RWPE2 (cell line): ENCODE measurements at regions not wholly inside any gene's neighbourhood (a gene's known extent, or its start where the extent isn't known, plus 50 kb on each side); places are given as distances from the start of the nearest gene placed in this dataset.

Source experiments
- ATAC-seq: fragments of 200-7000 bp; cut with Tn5 transposase; 3 replicates; pipeline ENCODE4 v1.9.1; 2021; ENCODE audit warnings: low read depth
- DNase-seq: peaks from one replicate; pipeline ENCODE4 v3.0.0-alpha.2; 2020; ENCODE audit warnings: low spot score
- H3K27ac ChIP-seq: fragments of 450-650 bp; 2 replicates; pipeline ENCODE4 v1.5.1; 2017; ENCODE audit warnings: mild to moderate bottlenecking; ENCODE audit not compliant: poor library complexity, severe bottlenecking
- H3K27me3 ChIP-seq: fragments of 250-450 bp; sonication (Bioruptor Pico); 2 replicates; pipeline ENCODE4 v1.5.1; 2021; ENCODE audit warnings: mild to moderate bottlenecking, moderate library complexity; ENCODE audit not compliant: insufficient read depth, poor library complexity, severe bottlenecking
- H3K36me3 ChIP-seq: fragments of 250-450 bp; sonication (Bioruptor Pico); 2 replicates; pipeline ENCODE4 v1.5.1; 2020; ENCODE audit warnings: low read depth, mild to moderate bottlenecking, moderate library complexity
- H3K4me1 ChIP-seq: fragments of 250-450 bp; sonication (Bioruptor Pico); 2 replicates; pipeline ENCODE4 v1.5.1; 2021; ENCODE audit warnings: mild to moderate bottlenecking, moderate library complexity; ENCODE audit not compliant: insufficient read depth, poor library complexity, severe bottlenecking
- H3K4me3 ChIP-seq: fragments of 250-450 bp; sonication (Bioruptor Pico); 2 replicates; pipeline ENCODE4 v1.5.1; 2021; ENCODE audit warnings: mild to moderate bottlenecking, moderate library complexity; ENCODE audit not compliant: severe bottlenecking
- H3K9me3 ChIP-seq: fragments of 250-450 bp; sonication (Bioruptor Pico); 2 replicates; pipeline ENCODE4 v1.5.1; 2021; ENCODE audit warnings: mild to moderate bottlenecking, moderate library complexity; ENCODE audit not compliant: severe bottlenecking
- CTCF ChIP-seq: fragments of 450-650 bp; IDR thresholded peaks from one replicate; pipeline ENCODE4 v1.5.1; 2017; ENCODE audit warnings: mild to moderate bottlenecking, moderate library complexity; ENCODE audit not compliant: poor library complexity, severe bottlenecking

- no peaks in the 10 kb centered on the region for H3K9me3 ChIP-seq
- no peak overlapping the region for H3K4me3 ChIP-seq
- no peaks in the 10 kb centered on the region for H3K36me3 ChIP-seq
- H3K4me1 ChIP-seq: peaks cover 3% of the 10 kb centered on the region
- no peak for TF ChIP-seq CTCF
- DNase-seq (no peak), ATAC-seq (no peak)
- H3K27ac ChIP-seq: no peak overlapping the region
- no peaks in the 10 kb centered on the region for H3K27me3 ChIP-seq
Observed at GRCh38 chr6:3959385-3959784, 110.2 kb downstream of the FAM50B start.

- H3K27me3 ChIP-seq: no peaks in the 10 kb centered on the region
Observed at GRCh38 chr6:3960754-3961361, 111.7 kb downstream of the FAM50B start.

DNA sequence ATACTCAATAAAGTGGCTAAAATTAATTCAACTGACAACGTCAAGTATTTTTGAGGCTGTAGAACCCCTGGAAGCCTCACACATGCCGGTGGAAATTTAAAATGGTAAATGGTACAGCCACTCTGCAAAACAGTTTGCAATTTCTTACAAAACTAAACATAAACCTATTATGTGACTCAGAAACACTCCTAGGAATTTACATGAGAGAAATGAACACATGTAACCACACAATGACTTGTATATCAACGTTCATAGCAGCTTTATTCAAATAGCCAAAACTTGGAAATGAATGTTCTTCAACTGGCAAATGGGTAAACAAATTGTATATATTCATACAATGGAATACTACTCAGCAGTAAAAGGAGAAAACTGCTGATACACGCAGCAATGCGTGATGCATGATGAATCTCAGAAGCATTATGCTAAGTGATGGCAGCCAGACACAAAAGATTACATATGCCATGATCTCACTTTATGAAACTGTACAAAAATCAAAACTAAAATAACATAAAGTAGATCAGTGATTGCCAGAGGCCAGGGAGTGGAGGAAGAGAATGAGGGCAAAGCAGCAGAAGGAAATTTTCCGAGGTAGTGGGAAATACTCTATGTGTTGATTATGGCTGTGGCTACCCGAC, 112.5 kb downstream of the FAM50B start:
- no peak for TF ChIP-seq CTCF
- DNase-seq (no peak), ATAC-seq (no peak)
- H3K36me3 ChIP-seq: no peaks in the 10 kb centered on the region
- no peak overlapping the region for H3K4me3 ChIP-seq
- H3K4me1 ChIP-seq: peaks cover 3% of the 10 kb centered on the region
- no peaks in the 10 kb centered on the region for H3K9me3 ChIP-seq
- no peak overlapping the region for H3K27ac ChIP-seq
- no peaks in the 10 kb centered on the region for H3K27me3 ChIP-seq

More at GRCh38 chr6:3960754-3961361, 111.7 kb downstream of the FAM50B start:
- Histone ChIP-seq H3K4me3 (no peak overlapping the region), H3K4me1 (peaks cover 3% of the 10 kb centered on the region), H3K36me3 (no peaks in the 10 kb centered on the region), H3K27ac (no peak overlapping the region), H3K9me3 (no peaks in the 10 kb centered on the region)
- no peak for TF ChIP-seq CTCF
- ATAC-seq: peak; percentile 45; the same call in 2 of the 3 replicates
- no peak for DNase-seq

DNA sequence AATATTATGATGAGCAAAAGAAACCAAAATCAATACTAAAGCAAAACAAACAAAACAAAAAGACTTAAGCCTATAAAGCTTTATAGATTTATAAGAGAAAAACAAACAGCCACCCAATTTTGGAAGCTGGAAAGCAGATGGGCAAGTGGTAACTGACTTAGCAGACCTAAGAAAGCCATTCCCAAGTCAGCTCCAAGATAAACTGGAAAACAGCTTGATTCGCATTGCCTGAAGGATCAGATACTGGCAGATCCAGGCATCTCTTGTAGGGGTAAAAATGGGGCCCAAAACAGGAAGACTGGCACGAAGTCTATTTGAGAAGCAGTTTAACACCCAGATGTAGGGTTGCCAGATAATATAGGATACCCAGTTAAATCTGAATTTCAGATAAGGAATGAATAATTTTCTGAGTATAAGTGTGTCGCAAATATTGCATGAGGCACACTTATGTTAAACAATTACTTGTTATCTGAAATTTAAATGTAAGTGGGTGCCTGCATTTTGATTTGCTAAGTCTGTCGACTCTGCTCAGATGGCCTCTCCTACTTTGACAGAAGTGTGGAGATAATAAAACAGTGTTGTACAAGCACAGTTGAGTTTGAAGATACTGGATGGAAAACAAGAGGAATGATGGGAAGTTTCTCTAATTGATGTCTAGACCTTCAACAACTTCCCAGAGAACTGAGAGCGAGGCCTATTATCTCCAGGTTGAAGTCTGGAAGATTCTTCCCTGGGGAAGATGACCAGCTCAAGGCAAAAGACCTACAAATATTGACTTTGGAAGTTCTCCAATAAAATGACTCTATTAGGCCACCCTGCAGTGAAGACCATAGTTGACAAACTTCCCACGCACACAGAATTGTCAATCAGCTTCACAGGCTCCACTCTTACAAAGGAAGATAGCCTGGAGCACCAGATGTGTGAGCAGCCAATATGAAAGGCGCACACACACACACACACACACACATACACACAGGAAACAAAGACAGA, 113.4 kb downstream of the FAM50B start:
- no peak for ATAC-seq

More for the DNA sequence above, 113.4 kb downstream of the FAM50B start:
- DNase-seq: no peak
- Histone ChIP-seq H3K4me1 (peaks cover 3% of the 10 kb centered on the region), H3K27ac (no peak overlapping the region), H3K4me3 (no peak overlapping the region), H3K36me3 (no peaks in the 10 kb centered on the region), H3K27me3 (no peaks in the 10 kb centered on the region), H3K9me3 (no peaks in the 10 kb centered on the region)
- no peak for TF ChIP-seq CTCF
